ENCODE measurements at regions not wholly inside any gene's neighbourhood (a gene's known extent, or its start where the extent isn't known, plus 50 kb on each side); places are given as distances from the start of the nearest gene placed in this dataset.

- Histone ChIP-seq H3K36me3 (replicated peaks; ENCODE audit: insufficient read depth, low read length) (no peaks in the 10 kb centered on the region), H3K9ac (ENCODE audit: low read length) (no peak overlapping the region), H3F3A (ENCODE audit: insufficient read depth, low read length) (no peaks in the 10 kb centered on the region), H3K4me1 (ENCODE audit: low read length) (no peaks in the 10 kb centered on the region), H3K79me2 (ENCODE audit: low read length) (no peaks in the 10 kb centered on the region), H3K4me2 (ENCODE audit: low read depth, low read length) (no peak overlapping the region), H3K9me3 (replicated peaks; ENCODE audit: insufficient read depth, low read length) (no peaks in the 10 kb centered on the region), H3K27me3 (replicated peaks; ENCODE audit: insufficient read depth, low read length) (no peaks in the 10 kb centered on the region), H3K9me2 (replicated peaks; ENCODE audit: insufficient read depth, low read length) (no peaks in the 10 kb centered on the region), H2AFZ (ENCODE audit: low read length) (no peak overlapping the region), H3K27ac (ENCODE audit: low read length) (no peak overlapping the region), H4K20me1 (ENCODE audit: insufficient read depth, low read length) (no peaks in the 10 kb centered on the region), H3K4me3 (ENCODE audit: low read length) (no peak overlapping the region)
- DNase-seq = no peak
- TF ChIP-seq CTCF (IDR thresholded peaks at IDR 0.05; ENCODE audit: low read length) (no peak), EZH2phosphoT487 (IDR thresholded peaks at IDR 0.05; ENCODE audit: low read length) (no peak), EZH2 (optimal IDR thresholded peaks at IDR 0.05; ENCODE audit: low read depth, low read length) (no peak)
Observed at GRCh38 chr1:101101360-101101759, 75.8 kb upstream of the DPH5 start.

GRCh38 chr1:101100674-101101073 is 75.1 kb upstream of the DPH5 start:
- H3K9me2 ChIP-seq (replicated peaks; ENCODE audit: insufficient read depth, low read length) = no peaks in the 10 kb centered on the region
- H3K9me3 ChIP-seq (replicated peaks; ENCODE audit: insufficient read depth, low read length) = no peaks in the 10 kb centered on the region
- H3K79me2 ChIP-seq (ENCODE audit: low read length) = no peaks in the 10 kb centered on the region
- H3K27me3 ChIP-seq (replicated peaks; ENCODE audit: insufficient read depth, low read length) = no peaks in the 10 kb centered on the region
- H3K4me1 ChIP-seq (ENCODE audit: low read length) = no peaks in the 10 kb centered on the region
- H2AFZ ChIP-seq (ENCODE audit: low read length) = no peak overlapping the region
- H3F3A ChIP-seq (ENCODE audit: insufficient read depth, low read length) = no peaks in the 10 kb centered on the region
- no peaks in the 10 kb centered on the region for H4K20me1 ChIP-seq (ENCODE audit: insufficient read depth, low read length)
- H3K36me3 ChIP-seq (replicated peaks; ENCODE audit: insufficient read depth, low read length) = no peaks in the 10 kb centered on the region
- H3K4me2 ChIP-seq (ENCODE audit: low read depth, low read length) = no peak overlapping the region
- no peak overlapping the region for H3K4me3 ChIP-seq (ENCODE audit: low read length)
- no peak for DNase-seq
- TF ChIP-seq EZH2phosphoT487 (IDR thresholded peaks at IDR 0.05; ENCODE audit: low read length) (no peak), EZH2 (optimal IDR thresholded peaks at IDR 0.05; ENCODE audit: low read depth, low read length) (no peak), CTCF (IDR thresholded peaks at IDR 0.05; ENCODE audit: low read length) (no peak)
- H3K27ac ChIP-seq (ENCODE audit: low read length) = no peak overlapping the region
- no peak overlapping the region for H3K9ac ChIP-seq (ENCODE audit: low read length)

- H3K4me3 ChIP-seq (ENCODE audit: low read length) = no peak overlapping the region
Observed at GRCh38 chr1:101098907-101099306, 73.3 kb upstream of the DPH5 start.

More at GRCh38 chr1:101098907-101099306, 73.3 kb upstream of the DPH5 start:
- Histone ChIP-seq H3K36me3 (replicated peaks; ENCODE audit: insufficient read depth, low read length) (no peaks in the 10 kb centered on the region), H3K27me3 (replicated peaks; ENCODE audit: insufficient read depth, low read length) (no peaks in the 10 kb centered on the region), H3K9ac (ENCODE audit: low read length) (no peak overlapping the region), H3F3A (ENCODE audit: insufficient read depth, low read length) (no peaks in the 10 kb centered on the region), H3K79me2 (ENCODE audit: low read length) (no peaks in the 10 kb centered on the region), H3K4me1 (ENCODE audit: low read length) (no peaks in the 10 kb centered on the region), H2AFZ (ENCODE audit: low read length) (no peak overlapping the region), H4K20me1 (ENCODE audit: insufficient read depth, low read length) (no peaks in the 10 kb centered on the region), H3K27ac (ENCODE audit: low read length) (no peak overlapping the region), H3K9me2 (replicated peaks; ENCODE audit: insufficient read depth, low read length) (no peaks in the 10 kb centered on the region), H3K4me2 (ENCODE audit: low read depth, low read length) (no peak overlapping the region), H3K9me3 (replicated peaks; ENCODE audit: insufficient read depth, low read length) (no peaks in the 10 kb centered on the region)
- TF ChIP-seq CTCF (IDR thresholded peaks at IDR 0.05; ENCODE audit: low read length) (no peak), EZH2phosphoT487 (IDR thresholded peaks at IDR 0.05; ENCODE audit: low read length) (no peak), EZH2 (optimal IDR thresholded peaks at IDR 0.05; ENCODE audit: low read depth, low read length) (no peak)
- DNase-seq = no peak

Measured in MM.1S (cell line).